Heart right ventricle (tissue), 16 donors: ENCODE measurements at regions not wholly inside any gene's neighbourhood (a gene's known extent, or its start where the extent isn't known, plus 50 kb on each side); places are given as distances from the start of the nearest gene placed in this dataset.

Source experiments
- ATAC-seq, 8 donors: fragments of 200-7000 bp; cut with Tn5 transposase; one replicate each; pipeline ENCODE4 v1.9.1; 2020; ENCODE audit warnings: mild to moderate bottlenecking in 8 of 8, moderate library complexity in 8 of 8, moderate number of reproducible peaks in 1 of 8
- DNase-seq, 2 donors: peaks; one replicate each; pipeline ENCODE4 v3.0.0-alpha.2; 2020
- H3K27ac ChIP-seq, 10 donors: fragments of 200-600 bp; sonication (generic) in 2 of 10; one replicate each; pipeline versions ENCODE4 v1.5.0 to v1.8.0; 2020 to 2022; ENCODE audit warnings: mild to moderate bottlenecking in 3 of 10
- H3K27me3 ChIP-seq, 7 donors: fragments of 200-600 bp; one replicate each; pipeline ENCODE4 v1.8.0; 2021 to 2022; ENCODE audit warnings: mild to moderate bottlenecking in 2 of 7
- H3K36me3 ChIP-seq, 9 donors: fragments of 200-600 bp; sonication (generic) in 1 of 9; one replicate each; pipeline versions ENCODE4 v1.5.0 to v1.8.0; 2020 to 2022; ENCODE audit warnings: mild to moderate bottlenecking in 2 of 9
- H3K4me1 ChIP-seq, 9 donors: fragments of 200-600 bp; sonication (generic) in 1 of 9; one replicate each; pipeline versions ENCODE4 v1.5.0 to v1.8.0; 2020 to 2022; ENCODE audit warnings: mild to moderate bottlenecking in 4 of 9
- H3K4me3 ChIP-seq, 10 donors: fragments of 200-600 bp; sonication (generic) in 2 of 10; one replicate each; pipeline versions ENCODE4 v1.5.0 to v1.8.0; 2020 to 2022; ENCODE audit warnings: mild to moderate bottlenecking in 7 of 10, moderate library complexity in 2 of 10
- H3K9me3 ChIP-seq, 11 donors: fragments of 200-600 bp in 10 of 11; sonication (generic) in 2 of 11; one replicate each; pipeline versions ENCODE4 v1.5.0 to v1.8.0; 2013 to 2022; ENCODE audit warnings: mild to moderate bottlenecking in 2 of 11, control low read depth in 1 of 11, moderate library complexity in 1 of 11
- CTCF ChIP-seq, 9 donors: fragments of 200-600 bp; sonication (generic) in 2 of 9; IDR thresholded peaks; one replicate each; pipeline versions ENCODE4 v1.5.0 to v1.8.0; 2021 to 2022; ENCODE audit warnings: antibody characterized with exemption in 9 of 9, mild to moderate bottlenecking in 5 of 9, moderate library complexity in 1 of 9
- WGBS, 2 donors: extraction: QIAGEN DNeasy Blood & Tissue Kit; methylation state at CpG; one replicate each; pipeline ENCODE4 v1.1.7; 2013; ENCODE audit warnings: inconsistent platforms in 1 of 2; 5-methylcytosine and 5-hydroxymethylcytosine counted together
- intact Hi-C, 10 donors: fragments of 100-400 bp; cut with DNase I; formaldehyde crosslinking; loops; one replicate each; pipeline versions ENCODE4 v1.11.1 to v1.14.2; 2022
- donor health status: Arrhythmogenic right ventricular cardiomyopathy.
- donor health status: ischemic (EF 13 %, LVEDD 7.1; RV severe dilation, severe dysfunction).
- donor health status: healthy with polysubstance abuse.
- donor health status: DM: no; HTN: yes; CAD: no.
- donor health status: DM: no; HTN: no; CAD: no.
- donor health status: ischemic (EF 25% LVEDD 6.9; RV normal size, moderate dysfunction).
- donor health status: ischemic (EF 25% LVEDD 5.7; RV mildly dilated, moderate dysfunction).
- donor health status: healthy.
- donor health status: DM: yes; HTN: yes; CAD: no.
- donor health status: Ischemic cardiomyopathy.
- donor health status: ischemic (EF 35%, LVEDD 5.7; RV mildly dilated, moderate dysfunction).
- donor health status: nonischemic (EF 11% LVEDD 7.7; RV severe dilation, severe dysfunction).
- donor health status: DM: yes; HTN: yes; CAD: no.
- donor health status: PGD.
- donor health status: ischemic (EF 29% LVEDD 5.4; RV normal size, mild dysfunction).
- donor health status: nonischemic (EF 23%, LVEDD 6.1; RV moderate dilation, normal function).

GRCh38 chr10:28139138-28139537 is 140.3 kb upstream of the ODAD2 start:
- Histone ChIP-seq H3K36me3 (no peaks in the 10 kb centered on the region), H3K27me3 (no peaks in the 10 kb centered on the region), H3K27ac (no peak overlapping the region), H3K4me3 (no peak overlapping the region), H3K4me1 (peaks cover 0 to 5% (median 0%) of the 10 kb centered on the region in 9 donors), H3K9me3 (peaks cover 0 to 31% (median 13%) of the 10 kb centered on the region in 11 donors)
- TF ChIP-seq CTCF (IDR thresholded peaks at IDR 0.05) = no peak
- no peak for ATAC-seq
- DNase-seq = no peak
- intact Hi-C loops = no loop called here
- WGBS, 2 donors = 74 to 78% methylated on average over 2 of the region's 2 CpGs

- 79 to 85% methylated on average over 1 of the region's 1 CpG for WGBS, 2 donors
- Histone ChIP-seq H3K36me3 (no peaks in the 10 kb centered on the region), H3K27ac (no peak overlapping the region), H3K4me3 (no peak overlapping the region), H3K27me3 (no peaks in the 10 kb centered on the region), H3K4me1 (peaks cover 0 to 5% (median 0%) of the 10 kb centered on the region in 9 donors), H3K9me3 (peaks cover 0 to 36% (median 13%) of the 10 kb centered on the region in 11 donors)
- ATAC-seq = no peak
- intact Hi-C loops = no loop called here
- no peak for DNase-seq
- TF ChIP-seq CTCF (IDR thresholded peaks at IDR 0.05) = no peak
These were observed 139.3 kb upstream of the ODAD2 start for GRCh38 chr10:28137907-28138880.

- ATAC-seq (no peak), DNase-seq (no peak)
- intact Hi-C loops = no loop called here
- H3K27ac ChIP-seq = no peak overlapping the region
- H3K4me3 ChIP-seq = no peak overlapping the region
- H3K9me3 ChIP-seq = peaks cover 0 to 37% (median 13%) of the 10 kb centered on the region in 11 donors
- no peaks in the 10 kb centered on the region for H3K36me3 ChIP-seq
- H3K4me1 ChIP-seq = peaks cover 0 to 5% (median 0%) of the 10 kb centered on the region in 9 donors
- no peaks in the 10 kb centered on the region for H3K27me3 ChIP-seq
- no peak for TF ChIP-seq CTCF (IDR thresholded peaks at IDR 0.05)
These were observed 136.4 kb upstream of the ODAD2 start for GRCh38 chr10:28135258-28135657.

GRCh38 chr10:28130267-28130666 is 131.4 kb upstream of the ODAD2 start:
- intact Hi-C loops = no loop called here
- DNase-seq (no peak), ATAC-seq (no peak)
- H3K9me3 ChIP-seq = peaks cover 0 to 14% (median 0%) of the 10 kb centered on the region in 11 donors
- H3K4me3 ChIP-seq = no peak overlapping the region
- H3K36me3 ChIP-seq = no peaks in the 10 kb centered on the region
- no peak for TF ChIP-seq CTCF (IDR thresholded peaks at IDR 0.05)
- WGBS, 2 donors = 60 to 61% methylated on average over 3 of the region's 3 CpGs
- no peak overlapping the region for H3K27ac ChIP-seq
- H3K27me3 ChIP-seq = no peaks in the 10 kb centered on the region
- peaks cover 0 to 4% (median 0%) of the 10 kb centered on the region in 9 donors for H3K4me1 ChIP-seq
